Osteocyte (in vitro differentiated cells): ENCODE measurements at regions not wholly inside any gene's neighbourhood (a gene's known extent, or its start where the extent isn't known, plus 50 kb on each side); places are given as distances from the start of the nearest gene placed in this dataset.

ENCODE experiments used
- DNase-seq: peaks from one replicate; pipeline ENCODE4 v3.0.0; 2021; ENCODE audit warnings: mixed read lengths; ENCODE audit not compliant: unreplicated experiment; ENCODE audit errors: extremely low spot score
- H3K27ac Mint-ChIP-seq: one replicate; pipeline ENCODE4 v1.8.0; 2021; ENCODE audit warnings: mild to moderate bottlenecking, mixed read lengths; ENCODE audit not compliant: unreplicated experiment
- H3K27me3 Mint-ChIP-seq: one replicate; pipeline ENCODE4 v1.8.0; 2021; ENCODE audit warnings: mixed read lengths; ENCODE audit not compliant: unreplicated experiment
- H3K36me3 Mint-ChIP-seq: one replicate; pipeline ENCODE4 v1.8.0; 2021; ENCODE audit warnings: mixed read lengths; ENCODE audit not compliant: unreplicated experiment
- H3K4me1 Mint-ChIP-seq: one replicate; pipeline ENCODE4 v1.8.0; 2021; ENCODE audit warnings: mixed read lengths; ENCODE audit not compliant: unreplicated experiment
- H3K4me3 Mint-ChIP-seq: one replicate; pipeline ENCODE4 v1.8.0; 2021; ENCODE audit warnings: mild to moderate bottlenecking, moderate library complexity, mixed read lengths; ENCODE audit not compliant: unreplicated experiment
- H3K9me3 Mint-ChIP-seq: one replicate; pipeline ENCODE4 v1.8.0; 2021; ENCODE audit warnings: mixed read lengths; ENCODE audit not compliant: unreplicated experiment
- TF ChIP-seq, protein P1 (sequence below): fragments of 200-600 bp; sonication (generic); IDR thresholded peaks from 2 replicates; pipeline ENCODE4 v1.5.0; 2021; ENCODE audit warnings: antibody characterized with exemption, mild to moderate bottlenecking, moderate library complexity

DNA sequence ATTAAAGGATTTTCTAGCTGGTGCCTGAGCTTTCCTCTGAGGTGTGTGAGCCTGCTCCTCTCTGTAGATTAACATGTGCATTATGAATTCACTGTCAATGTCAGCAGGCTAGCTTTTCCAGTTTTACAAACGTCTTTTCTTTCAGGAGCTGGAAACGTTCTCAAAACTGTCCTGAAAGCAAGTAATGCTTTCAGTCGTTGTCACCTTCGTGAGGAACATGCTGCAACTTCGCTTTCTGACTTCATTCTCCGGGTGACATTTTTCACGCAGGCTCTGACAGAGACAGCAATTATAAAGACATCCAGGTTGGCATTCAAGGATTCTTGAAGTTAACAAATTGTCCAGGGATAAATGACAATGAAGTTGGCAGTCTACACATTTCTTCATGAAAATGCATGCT, 671.5 kb downstream of the DHX35 start:
- Mint-ChIP-seq H3K27ac (no peak overlapping the region), H3K9me3 (no peaks in the 10 kb centered on the region), H3K27me3 (peaks cover 60% of the 10 kb centered on the region), H3K36me3 (no peaks in the 10 kb centered on the region), H3K4me3 (no peak overlapping the region), H3K4me1 (no peaks in the 10 kb centered on the region)
- DNase-seq, result no peak
- TF ChIP-seq, protein P1, sequence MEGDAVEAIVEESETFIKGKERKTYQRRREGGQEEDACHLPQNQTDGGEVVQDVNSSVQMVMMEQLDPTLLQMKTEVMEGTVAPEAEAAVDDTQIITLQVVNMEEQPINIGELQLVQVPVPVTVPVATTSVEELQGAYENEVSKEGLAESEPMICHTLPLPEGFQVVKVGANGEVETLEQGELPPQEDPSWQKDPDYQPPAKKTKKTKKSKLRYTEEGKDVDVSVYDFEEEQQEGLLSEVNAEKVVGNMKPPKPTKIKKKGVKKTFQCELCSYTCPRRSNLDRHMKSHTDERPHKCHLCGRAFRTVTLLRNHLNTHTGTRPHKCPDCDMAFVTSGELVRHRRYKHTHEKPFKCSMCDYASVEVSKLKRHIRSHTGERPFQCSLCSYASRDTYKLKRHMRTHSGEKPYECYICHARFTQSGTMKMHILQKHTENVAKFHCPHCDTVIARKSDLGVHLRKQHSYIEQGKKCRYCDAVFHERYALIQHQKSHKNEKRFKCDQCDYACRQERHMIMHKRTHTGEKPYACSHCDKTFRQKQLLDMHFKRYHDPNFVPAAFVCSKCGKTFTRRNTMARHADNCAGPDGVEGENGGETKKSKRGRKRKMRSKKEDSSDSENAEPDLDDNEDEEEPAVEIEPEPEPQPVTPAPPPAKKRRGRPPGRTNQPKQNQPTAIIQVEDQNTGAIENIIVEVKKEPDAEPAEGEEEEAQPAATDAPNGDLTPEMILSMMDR, result no peak

DNA sequence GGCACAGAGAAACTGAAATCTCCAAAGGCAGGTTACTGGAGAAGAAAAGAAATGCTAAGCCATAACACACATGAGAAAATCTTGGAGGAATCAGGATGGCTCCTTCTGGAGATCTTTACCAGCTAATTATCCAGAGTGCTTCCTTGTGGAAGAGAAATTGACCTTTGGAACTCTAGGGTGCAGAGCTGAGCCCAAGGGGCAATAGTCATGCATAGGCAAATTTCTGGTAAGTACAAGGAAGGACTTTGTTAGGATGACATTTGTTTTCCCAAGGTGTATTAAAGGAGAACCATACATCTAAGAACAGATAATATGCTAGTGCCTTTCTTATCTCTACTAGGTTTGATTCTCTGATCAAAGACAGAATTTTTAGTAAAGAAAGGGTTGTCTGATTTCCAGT, 670.6 kb downstream of the DHX35 start:
- no peaks in the 10 kb centered on the region for H3K36me3 Mint-ChIP-seq
- TF ChIP-seq, protein P1, result no peak
- no peaks in the 10 kb centered on the region for H3K4me1 Mint-ChIP-seq
- DNase-seq, result no peak
- H3K4me3 Mint-ChIP-seq, result no peak overlapping the region
- no peaks in the 10 kb centered on the region for H3K9me3 Mint-ChIP-seq
- peaks cover 64% of the 10 kb centered on the region for H3K27me3 Mint-ChIP-seq
- H3K27ac Mint-ChIP-seq, result no peak overlapping the region

DNA sequence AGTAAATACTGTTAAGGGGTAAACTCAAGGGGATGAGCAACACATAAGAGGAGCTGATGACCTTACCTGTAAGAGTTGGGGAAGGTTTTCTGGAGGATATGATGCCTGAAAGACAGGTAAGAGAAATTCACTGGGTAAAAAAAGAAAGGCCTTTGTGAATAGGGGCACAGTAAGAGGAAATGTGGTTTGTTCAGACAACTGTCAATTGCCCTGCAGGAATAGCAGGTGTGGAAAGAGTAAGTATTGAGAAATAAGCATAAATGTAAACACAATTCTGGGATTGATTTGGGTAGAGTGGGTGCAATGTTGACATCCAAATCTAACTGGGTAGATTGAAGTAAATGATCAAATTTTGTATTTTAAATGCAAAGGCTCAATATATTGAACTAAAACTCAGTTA, 670.0 kb downstream of the DHX35 start:
- no peaks in the 10 kb centered on the region for H3K9me3 Mint-ChIP-seq
- no peak for DNase-seq
- H3K27me3 Mint-ChIP-seq, result peaks cover 67% of the 10 kb centered on the region
- no peaks in the 10 kb centered on the region for H3K4me1 Mint-ChIP-seq
- H3K4me3 Mint-ChIP-seq, result no peak overlapping the region
- TF ChIP-seq, protein P1, result no peak
- no peak overlapping the region for H3K27ac Mint-ChIP-seq
- H3K36me3 Mint-ChIP-seq, result no peaks in the 10 kb centered on the region

DNA sequence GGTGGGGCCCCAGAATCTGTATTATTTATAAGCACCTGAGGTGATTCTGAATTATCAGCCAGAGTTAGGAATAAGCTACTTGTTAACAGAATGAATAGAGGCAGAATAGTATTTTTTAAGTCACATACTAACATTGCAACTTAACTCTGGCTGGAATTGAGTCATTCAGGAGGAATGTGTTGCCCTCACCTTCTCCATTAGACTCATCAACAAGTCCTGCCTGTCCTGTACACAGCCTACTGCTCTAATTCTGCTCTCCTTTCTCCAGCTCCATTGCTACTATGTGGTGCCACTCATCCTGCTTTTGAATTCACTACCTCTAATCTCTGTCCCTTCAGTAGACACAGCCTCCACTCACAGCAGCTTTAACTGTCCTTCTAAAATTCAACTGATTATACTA, 669.4 kb downstream of the DHX35 start:
- Mint-ChIP-seq H3K27me3 (peaks cover 67% of the 10 kb centered on the region), H3K27ac (no peak overlapping the region), H3K4me3 (no peak overlapping the region), H3K36me3 (no peaks in the 10 kb centered on the region), H3K4me1 (no peaks in the 10 kb centered on the region), H3K9me3 (no peaks in the 10 kb centered on the region)
- TF ChIP-seq, protein P1, result no peak
- DNase-seq, result no peak

DNA sequence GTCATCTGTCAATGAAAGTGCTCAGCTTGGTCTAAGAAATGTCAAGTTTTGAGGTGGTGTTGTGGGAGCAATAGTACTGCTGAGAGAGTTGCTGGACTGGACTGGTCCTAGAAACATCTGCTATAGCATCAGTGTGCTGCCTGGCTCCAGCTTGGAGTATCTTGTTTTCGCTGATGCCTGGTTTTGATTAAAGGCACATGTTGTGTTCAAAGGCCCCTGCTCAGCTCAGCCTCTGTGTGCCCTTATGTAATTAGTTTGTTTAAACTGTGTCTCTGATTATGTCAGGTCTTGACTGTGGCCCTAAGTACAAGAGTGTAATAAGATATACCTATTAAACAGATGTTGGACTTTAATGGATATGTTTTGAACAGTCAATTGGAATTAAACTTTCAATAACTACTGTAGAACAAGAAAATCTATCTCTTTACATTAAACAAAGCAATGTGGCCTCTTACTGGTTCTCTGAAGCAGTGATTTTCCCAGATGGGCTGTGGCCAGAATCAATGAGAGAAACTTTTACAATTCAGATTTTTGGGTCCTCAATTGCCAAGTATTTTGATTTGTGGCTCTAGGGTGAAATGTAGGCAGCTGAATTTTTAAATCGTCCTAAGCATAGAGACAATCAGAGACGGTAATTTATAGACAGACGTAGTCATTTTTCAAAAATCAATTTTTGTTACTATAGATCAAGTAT, 668.2 kb downstream of the DHX35 start:
- Mint-ChIP-seq H3K9me3 (no peaks in the 10 kb centered on the region), H3K27me3 (peaks cover 66% of the 10 kb centered on the region), H3K36me3 (no peaks in the 10 kb centered on the region), H3K27ac (no peak overlapping the region), H3K4me1 (no peaks in the 10 kb centered on the region), H3K4me3 (no peak overlapping the region)
- DNase-seq, result no peak
- TF ChIP-seq, protein P1, result no peak
